HG03558 (cell line): ENCODE measurements at regions not wholly inside any gene's neighbourhood (a gene's known extent, or its start where the extent isn't known, plus 50 kb on each side); places are given as distances from the start of the nearest gene placed in this dataset.

Experiments used
- ATAC-seq: cut with Tn5 transposase; IDR thresholded peaks from one replicate; pipeline ENCODE4 v1.9.1; 2021; ENCODE audit warnings: moderate number of reproducible peaks; ENCODE audit not compliant: unreplicated experiment; ENCODE audit errors: extremely low read depth

DNA sequence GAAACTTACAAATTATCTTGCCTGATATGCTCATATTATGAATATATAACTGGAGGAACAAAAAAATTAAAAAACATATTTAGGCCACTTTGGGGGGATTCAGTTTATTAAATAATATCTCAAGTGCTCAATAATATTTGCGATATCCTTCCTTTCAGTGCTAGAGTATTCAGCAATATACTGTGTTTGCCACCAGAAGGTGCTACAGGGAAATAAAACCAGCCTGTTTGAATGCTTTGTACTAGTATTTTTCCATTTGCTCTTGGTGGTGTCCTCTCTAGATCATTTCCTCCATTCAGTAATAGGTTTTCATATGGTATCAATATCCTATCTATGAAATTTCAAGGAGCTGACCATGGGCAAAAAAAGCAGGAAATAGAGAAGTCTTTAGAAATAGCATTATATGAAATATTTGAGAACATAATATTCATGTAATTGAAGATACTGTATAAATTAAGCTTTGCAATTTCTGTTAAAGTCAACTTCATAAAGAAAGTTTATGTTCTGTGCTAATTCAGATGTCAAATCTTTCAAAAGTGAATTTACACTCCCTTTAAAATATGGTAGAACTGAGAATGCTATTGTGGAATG lies 106.2 kb upstream of the NAV3 start:
- no peak for ATAC-seq

DNA sequence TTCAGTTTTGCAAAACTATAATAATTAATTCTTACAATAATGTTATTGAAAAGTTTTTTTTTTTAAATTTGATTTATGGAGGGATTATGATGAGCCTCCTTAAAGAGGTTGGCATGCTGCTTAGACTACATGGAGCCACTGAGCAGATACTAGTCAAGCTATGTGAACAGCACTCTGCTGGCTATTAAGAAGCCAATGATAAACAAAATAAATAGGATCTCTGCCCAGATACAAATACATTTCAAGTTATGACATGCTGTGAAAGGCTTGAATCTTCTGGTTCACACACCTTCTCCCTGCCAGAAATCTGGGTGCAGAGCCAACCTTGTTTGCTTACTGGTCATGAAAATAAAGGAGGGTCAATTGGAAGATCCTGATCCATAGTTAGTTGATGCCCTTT lies 107.4 kb upstream of the NAV3 start:
- no peak for ATAC-seq

DNA sequence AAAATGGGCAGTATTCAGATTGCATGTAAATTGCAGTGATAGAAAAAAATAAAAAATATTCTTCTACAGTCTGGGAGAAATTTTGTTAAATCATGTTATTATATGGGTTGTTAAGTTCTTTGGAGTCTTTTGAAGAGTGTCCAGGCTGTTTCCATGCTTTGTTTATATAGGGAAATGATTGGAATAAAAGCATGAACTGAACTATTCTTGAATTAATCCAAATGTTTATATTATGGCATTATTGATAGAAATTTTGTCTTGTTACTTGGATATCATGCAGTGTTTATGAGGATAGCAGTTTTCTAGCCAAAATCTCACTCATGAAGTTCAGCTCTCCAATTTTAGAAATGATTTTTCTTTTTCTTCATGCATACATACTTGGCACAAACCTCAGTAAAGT lies 108.2 kb upstream of the NAV3 start:
- no peak for ATAC-seq

DNA sequence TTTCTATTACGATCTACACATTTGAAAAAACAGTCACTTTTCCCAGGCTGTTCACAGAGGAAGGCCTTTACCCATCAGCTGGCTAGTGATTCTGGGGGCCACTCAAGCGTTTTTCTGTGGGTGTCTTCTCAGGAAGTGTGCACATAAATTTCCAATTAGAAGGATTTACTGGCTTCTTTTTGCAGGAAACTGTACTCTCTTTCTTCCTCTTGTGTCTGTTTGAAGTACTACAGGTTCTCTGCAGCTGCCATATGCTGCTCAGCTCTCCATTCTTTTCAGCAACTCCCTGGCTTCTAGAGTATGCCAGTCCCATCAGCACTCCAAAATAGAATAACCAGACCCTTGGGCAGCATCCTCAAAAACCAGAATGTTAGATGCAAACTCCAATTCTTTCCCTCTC lies 110.4 kb upstream of the NAV3 start:
- ATAC-seq = no peak

DNA sequence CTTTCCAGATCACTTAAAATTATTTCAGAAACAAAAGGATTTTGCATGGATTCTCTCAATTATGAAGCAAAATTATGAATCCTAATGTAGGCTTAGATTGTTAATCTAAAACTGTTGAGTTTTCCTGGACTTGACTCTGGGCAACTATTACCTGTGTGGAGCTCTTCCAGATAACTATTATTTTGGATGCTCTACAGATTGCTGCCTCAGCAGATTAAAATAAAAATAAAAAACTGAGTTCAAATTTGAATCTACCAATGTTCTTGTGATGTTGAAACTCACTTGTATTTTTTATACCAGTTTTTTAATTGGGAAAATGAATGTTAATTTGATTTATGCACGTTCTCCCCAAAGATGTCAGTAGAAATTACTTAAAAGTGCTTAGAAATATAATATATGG lies 120.5 kb upstream of the NAV3 start:
- no peak for ATAC-seq

DNA sequence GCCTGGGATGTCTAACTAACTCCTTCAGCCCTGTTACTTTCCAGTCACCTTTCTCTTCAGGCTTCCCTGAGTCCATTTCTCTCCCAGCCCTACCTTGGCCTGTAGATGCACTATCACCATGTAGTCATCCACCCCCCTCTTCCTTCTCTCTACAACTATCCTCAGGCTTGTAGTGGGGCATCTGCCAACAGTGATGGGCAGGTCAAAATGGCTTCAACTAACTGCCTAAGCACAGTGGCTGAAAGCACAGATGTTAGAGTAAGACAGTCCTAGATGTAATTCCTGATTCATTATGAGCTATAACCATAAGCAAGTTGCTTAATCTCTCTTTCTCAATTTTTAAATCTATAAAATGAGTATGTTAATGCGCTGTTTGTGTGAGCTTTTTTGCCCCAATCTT lies 133.6 kb upstream of the NAV3 start:
- ATAC-seq = no peak

DNA sequence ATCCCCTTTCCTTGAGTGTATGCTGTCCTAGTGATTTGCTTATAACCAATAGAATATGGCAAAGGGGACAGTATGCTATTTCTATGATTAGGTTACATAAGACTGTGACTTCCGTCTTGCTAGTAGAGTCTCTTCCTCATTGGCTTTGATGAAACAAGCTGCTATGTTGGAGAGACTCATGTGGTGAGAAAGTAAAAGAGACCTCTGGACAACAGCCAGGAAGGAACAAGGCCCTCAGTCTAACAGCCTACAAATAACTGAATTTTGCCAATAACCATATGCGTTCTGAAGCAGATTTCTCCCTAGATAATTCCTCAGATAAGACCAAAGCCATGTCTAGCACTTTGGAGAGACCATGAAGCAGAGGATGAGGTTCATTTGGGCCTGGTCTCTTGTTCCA lies 134.5 kb upstream of the NAV3 start:
- no peak for ATAC-seq

DNA sequence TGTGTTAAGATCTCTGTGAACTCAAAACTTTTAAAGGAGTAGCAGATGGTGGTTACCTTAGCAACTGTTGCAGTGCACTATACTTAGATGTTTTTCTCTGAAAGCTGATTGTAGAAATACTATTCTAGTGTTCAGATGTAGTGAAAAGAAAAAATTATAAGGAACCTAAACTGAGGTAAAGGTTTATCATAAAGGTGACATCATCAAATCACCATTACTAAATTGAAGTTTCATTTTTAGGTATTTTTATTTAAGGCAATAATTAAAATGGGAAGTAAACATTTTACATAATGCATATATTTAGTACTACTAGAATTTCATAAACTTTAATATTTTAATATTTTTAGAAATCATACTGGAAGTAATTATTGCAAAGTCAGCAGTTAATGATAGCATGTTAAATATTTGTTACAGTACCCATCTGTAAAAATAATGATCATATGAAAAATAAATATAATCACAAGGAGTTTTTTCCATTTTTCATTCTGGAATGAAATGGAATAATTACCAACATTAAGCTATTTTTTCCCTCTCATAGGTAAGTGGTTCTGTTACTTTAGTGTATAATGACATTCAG lies 141.1 kb upstream of the NAV3 start:
- no peak for ATAC-seq

DNA sequence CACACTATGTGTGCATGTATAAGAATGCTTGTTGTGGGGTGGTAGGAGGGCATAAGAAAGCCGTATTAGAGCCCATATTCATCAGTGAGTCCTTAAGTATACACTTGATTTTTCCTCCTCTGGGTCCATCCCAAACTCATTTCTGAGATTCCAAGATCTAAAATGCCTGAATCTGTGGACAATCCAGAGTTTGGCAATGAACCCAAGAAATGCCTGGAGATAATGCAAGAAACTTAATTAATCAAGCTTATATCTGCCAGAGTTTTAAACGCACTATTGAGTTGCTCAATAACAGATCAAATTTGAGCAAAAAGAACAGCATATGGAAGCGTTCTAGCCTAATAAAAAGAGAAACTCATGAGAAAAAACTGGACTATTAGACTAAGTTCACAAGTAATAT lies 143.4 kb upstream of the NAV3 start:
- no peak for ATAC-seq

DNA sequence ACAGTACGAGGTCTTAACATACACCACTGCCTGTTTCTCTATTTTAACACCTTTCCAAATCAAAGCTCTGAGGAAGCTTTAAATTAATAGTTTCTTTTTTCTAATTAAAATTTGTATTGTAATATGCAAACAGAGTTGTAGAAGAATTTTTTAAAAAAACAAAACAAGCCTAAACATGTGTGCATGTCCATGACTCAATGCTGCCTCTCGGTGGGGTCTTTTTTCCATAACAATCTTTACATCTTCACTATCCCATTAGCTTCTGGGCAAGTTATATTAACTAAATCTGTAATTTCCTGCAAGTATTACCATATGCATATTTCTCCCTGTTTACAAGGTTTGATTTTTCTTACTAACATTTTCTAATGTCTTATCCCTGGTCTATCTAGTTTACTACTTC lies 143.9 kb upstream of the NAV3 start:
- no peak for ATAC-seq

DNA sequence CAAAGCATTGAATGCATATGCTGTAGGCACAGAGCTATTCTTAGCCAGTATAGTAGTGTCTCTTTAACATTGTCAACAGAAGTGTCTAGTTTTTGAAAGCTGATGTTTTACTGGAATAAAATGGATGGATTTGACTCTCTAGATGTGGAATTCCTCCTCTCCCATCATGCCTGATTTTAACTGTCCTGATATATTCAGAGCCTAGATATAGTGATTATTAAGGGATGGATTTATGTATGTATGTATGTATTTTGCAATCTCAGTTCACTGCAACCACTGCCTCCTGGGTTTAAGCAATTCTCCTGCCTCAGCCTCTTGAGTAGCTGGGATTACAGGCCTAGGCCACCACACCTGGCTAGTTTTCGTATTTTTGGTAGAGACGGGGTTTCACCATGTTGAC lies 144.8 kb upstream of the NAV3 start:
- ATAC-seq = no peak

DNA sequence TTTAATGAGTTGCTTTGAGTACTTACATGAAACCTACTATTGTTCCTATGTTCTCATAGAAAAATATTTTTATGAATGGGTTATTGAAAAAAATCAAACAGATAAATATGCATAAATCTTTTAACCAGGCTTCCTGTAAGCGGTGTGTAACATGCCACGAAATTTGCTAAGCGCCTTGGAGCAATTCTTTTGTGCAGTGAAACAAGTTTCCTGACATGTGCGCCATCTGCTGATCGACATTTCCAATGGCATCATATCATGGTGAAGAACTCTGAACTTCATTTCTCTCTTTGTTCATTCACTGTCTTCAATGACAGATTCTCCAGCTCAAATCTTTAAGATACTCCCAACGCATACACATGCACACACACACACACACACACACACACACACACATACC lies 145.6 kb upstream of the NAV3 start:
- ATAC-seq = no peak

DNA sequence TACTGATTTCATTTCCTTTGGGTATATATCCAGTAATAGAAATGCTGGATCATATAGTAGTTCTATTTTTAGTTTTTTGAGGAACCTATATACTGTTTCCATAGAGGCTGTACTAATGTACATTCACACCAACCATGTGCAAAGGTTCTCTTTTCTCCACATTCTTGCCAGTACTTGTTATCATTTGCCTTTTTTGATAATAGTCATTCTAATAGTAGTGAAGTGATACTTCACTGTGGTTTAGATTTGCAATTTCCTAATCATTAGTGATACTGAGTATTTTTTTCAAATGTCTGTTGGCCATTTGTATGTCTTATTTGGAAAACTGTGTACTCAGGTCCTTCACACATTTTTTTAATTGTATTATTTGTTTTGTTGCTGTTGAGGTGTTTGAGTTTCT lies 148.2 kb upstream of the NAV3 start:
- ATAC-seq = no peak

DNA sequence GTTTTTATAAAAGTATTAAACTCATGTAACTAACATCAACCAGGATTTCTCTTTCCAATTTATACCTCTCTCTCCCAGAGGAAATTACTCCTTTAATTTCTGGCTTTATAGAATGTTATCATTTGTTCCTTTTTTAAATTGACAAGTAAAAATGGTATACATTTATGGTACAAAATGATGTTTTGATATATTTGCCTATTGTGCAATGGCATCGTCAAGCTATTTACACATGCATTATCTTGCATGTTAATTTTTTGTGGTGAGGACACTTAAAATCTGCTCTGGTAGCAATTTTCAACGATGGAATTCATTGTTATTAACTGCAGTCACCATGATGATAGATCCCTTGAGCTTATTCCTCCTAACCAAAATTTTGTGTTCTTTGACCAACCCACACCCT lies 149.0 kb upstream of the NAV3 start:
- no peak for ATAC-seq

DNA sequence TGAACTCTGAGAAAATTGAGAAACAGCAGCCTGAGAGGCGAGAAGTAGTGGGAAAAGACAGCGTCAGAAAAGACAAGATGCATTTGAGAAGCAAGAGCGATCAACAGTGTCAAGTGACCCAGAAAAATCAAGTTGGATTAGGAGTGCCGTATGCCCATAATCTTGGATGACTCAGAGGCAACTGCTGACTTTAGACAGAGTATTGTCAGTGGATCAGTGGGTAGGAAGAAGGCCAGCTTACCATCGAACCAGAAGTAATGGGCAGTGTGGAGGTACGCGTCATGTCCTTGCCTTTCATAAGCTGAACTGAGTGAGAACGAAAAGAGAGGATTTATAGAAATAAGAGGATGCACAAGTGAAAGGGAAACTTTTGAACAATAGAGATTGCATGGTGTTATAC lies 151.0 kb upstream of the NAV3 start:
- no peak for ATAC-seq

DNA sequence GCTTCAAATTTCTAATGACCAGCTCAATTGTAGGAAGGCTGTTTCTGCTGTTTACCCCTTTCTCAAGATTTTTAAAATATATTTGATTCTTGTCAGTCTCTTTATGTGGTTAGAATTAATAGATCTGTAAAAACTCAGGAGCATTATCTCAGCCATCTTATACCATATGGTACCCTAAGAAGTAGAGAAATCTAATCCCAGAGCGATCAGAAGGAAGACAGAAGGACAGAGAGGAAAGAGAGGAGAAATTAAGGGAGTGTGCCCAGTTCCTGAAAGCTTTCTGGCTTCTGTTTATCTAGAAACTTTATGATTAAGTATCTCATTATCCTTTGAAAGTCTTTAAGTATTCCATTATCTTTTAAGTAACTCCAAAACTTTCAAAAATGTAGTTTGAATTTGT lies 152.1 kb upstream of the NAV3 start:
- no peak for ATAC-seq

DNA sequence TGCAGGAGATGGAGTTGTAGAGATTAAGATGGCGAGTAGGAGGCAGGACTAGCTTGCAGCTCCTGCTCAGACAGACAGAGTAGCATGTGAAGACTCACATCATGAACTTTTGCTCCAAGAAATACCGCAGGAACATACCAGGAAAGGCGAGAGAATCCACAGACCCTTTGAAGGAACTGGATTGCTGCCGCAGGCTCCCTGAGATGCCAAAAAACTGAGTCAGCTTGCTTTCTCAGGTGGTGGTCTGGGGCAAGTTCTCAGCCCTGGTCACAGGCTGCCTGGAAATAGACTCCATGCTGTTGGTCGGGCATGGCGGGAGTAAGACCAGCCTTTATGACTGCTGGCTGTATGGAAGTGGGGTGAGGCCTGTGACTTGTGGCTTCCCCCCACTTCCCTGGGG lies 163.6 kb upstream of the NAV3 start:
- no peak for ATAC-seq

DNA sequence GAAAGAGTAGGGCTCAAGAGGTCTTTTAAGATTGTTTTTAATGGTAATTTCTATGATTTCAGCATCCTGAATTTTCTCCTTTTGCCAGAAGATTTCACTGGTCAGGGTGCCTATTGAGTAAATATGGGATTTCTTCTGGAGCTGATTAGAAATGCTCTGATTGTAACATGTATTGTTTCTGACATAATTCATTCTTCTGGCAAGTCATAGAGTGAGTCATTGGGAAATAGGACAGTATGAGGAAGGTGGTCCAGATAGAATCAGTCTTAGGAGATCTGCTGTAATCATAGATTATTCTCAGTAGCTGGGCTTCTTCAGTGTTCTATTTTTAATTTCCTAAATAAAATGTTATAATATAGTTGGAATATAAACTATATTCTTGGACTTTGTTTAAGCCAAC lies 182.0 kb upstream of the NAV3 start:
- ATAC-seq = no peak

DNA sequence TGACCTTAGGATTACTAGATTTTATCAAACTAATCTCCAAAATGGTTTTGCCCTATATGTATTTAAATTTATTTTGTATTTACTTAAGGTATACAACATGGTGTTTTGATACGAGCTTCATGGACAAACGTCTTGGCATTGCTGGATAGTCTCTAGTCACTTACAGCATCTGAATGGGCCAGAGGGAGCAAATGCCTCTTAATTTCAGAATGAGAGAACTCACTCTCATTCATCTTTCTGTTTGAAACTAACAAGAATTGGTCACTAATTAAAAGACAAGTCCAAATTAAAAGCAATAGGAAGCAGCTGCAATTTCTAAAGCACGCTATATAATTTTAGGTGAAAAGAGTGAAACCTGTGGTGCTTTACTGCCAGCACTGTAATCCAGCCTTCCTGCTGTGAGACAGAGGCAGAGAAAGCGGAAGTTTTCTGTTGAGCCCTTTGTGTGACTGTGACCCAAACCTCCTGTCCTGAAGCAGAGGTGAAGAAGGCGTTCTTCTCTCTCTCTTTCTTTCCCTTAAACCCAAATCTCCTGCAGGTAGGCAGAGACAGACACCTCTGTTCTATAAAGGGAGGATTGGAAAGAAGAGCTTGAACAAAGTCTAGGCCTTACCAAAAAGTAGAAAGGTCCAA lies 184.6 kb upstream of the NAV3 start:
- no peak for ATAC-seq

DNA sequence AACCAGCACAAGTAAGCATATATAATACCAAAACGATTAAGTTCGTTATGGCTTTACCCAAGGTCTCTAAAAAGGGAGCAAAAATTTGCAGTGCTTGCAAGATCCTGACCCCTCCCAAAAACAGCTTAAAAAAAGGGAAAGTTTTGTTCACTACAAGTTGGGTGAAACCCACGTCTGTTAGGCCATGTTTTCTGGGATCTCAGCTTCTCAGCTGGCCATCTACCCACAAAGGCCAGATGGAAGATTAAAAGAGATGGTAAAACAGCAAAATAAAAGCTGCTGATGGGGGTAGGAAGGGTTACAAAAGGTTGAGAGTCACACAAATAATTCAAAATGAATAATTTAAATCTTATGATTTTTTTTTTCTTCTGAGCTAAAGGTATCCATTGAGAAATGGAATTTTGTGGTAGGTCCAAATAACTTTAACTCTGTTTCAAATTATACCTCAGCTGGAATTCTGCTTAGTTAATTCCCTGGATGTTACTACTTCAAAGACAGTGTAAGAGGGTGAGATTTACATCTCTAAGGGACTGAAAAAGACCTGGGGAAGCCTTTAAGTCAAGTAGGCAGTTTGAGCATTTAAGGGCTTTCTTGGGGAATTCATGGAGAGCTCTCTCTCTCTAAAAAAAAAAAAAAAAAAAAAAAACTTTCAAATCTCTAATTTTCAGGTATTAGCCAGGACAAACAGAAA lies 185.6 kb upstream of the NAV3 start:
- no peak for ATAC-seq

DNA sequence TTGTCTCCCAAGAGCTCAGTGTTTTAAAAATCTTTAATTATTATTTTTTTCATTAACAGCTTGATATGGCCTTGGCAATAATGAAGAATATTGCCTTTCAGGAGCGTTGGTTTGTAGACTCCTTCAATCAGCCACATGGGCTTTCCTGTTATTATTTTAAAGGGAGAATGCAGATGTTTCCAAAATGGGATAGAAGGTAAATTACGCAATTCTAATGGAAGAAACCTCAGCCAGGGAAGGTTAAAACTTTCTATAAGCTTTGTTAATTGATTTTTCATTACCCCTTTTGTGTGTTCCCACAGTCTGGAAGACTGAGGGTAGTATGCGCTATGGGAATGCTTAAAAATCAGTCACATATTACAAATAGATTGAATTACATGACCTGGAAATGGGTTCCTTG lies 188.4 kb upstream of the NAV3 start:
- ATAC-seq = no peak

DNA sequence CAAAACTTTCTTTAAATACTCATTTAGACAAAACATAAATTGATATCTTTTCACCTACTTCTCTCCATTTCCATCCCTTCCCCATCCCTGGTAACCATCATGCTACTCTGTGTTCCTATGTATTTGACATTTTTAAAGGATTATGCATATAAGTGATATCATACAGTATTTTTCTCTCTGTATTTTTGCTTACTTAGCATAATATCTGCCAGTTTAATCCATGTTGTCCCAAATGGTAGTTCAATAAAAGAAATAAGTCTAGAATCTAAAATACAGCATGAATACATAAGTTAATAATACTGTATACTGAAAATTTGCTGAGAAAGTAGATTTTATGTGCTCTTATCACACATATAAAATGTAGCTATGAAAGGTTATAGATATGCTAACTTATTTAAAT lies 190.3 kb upstream of the NAV3 start:
- ATAC-seq = no peak
